NB4 (cell line): ENCODE measurements at regions not wholly inside any gene's neighbourhood (a gene's known extent, or its start where the extent isn't known, plus 50 kb on each side); places are given as distances from the start of the nearest gene placed in this dataset.
A peak's percentile ranks its signal among the peaks of the same experiment; 100 is the strongest.

Source experiments
- DNase-seq: peaks from one replicate; pipeline ENCODE4 v3.0.0; 2010; ENCODE audit warnings: low read depth
- H3K4me3 ChIP-seq: one replicate; pipeline ENCODE4 v1.5.1; 2011; ENCODE audit warnings: mild to moderate bottlenecking, low read depth, low read length, moderate library complexity
- CTCF ChIP-seq: IDR thresholded peaks from one replicate; pipeline ENCODE4 v1.5.1; 2012; ENCODE audit warnings: low read depth, low read length
- MAX ChIP-seq: IDR thresholded peaks from 2 replicates; pipeline ENCODE4 v1.6.1; 2011; ENCODE audit warnings: low read depth, low read length
- MYC ChIP-seq: IDR thresholded peaks from 2 replicates; pipeline ENCODE4 v1.6.1; 2011; ENCODE audit warnings: low read depth, low read length
- POLR2A ChIP-seq: IDR thresholded peaks from 2 replicates; pipeline ENCODE4 v1.6.1; 2011; ENCODE audit warnings: mild to moderate bottlenecking; ENCODE audit not compliant: insufficient read length; ENCODE audit errors: extremely low read depth

- TF ChIP-seq MYC, result no peak
- no peak for TF ChIP-seq MAX
- TF ChIP-seq CTCF, result no peak
- DNase-seq, result no peak
These were observed 839.8 kb upstream of the POM121L12 start for GRCh38 chr7:52195664-52196063.

GRCh38 chr7:52189153-52189778 lies 846.2 kb upstream of the POM121L12 start:
- TF ChIP-seq MAX (no peak), POLR2A (no peak), CTCF (no peak), MYC (no peak)
- no peak for DNase-seq
- no peak overlapping the region for H3K4me3 ChIP-seq

More at GRCh38 chr7:52195664-52196063, 839.8 kb upstream of the POM121L12 start:
- H3K4me3 ChIP-seq, result no peak overlapping the region

GRCh38 chr7:52184006-52184703 lies 851.3 kb upstream of the POM121L12 start:
- no peak overlapping the region for H3K4me3 ChIP-seq
- TF ChIP-seq MAX (no peak), MYC (no peak), CTCF (no peak), POLR2A (no peak)
- DNase-seq, result no peak

- DNase-seq, result no peak
- no peak for TF ChIP-seq POLR2A
- TF ChIP-seq CTCF, result no peak
- no peak for TF ChIP-seq MYC
- no peak for TF ChIP-seq MAX
- H3K4me3 ChIP-seq, result no peak overlapping the region
These were observed 855.5 kb upstream of the POM121L12 start for GRCh38 chr7:52179934-52180333.

GRCh38 chr7:52168085-52168484 lies 851.5 kb upstream of the COBL start:
- no peak overlapping the region for H3K4me3 ChIP-seq
- DNase-seq, result peak; percentile 22
- TF ChIP-seq CTCF (peak; percentile 60), MAX (no peak)
